Tibial artery (tissue), 4 donors: ENCODE measurements at regions not wholly inside any gene's neighbourhood (a gene's known extent, or its start where the extent isn't known, plus 50 kb on each side); places are given as distances from the start of the nearest gene placed in this dataset.

Source experiments
- DNase-seq, 2 donors: peaks; one replicate each; pipeline ENCODE4 v3.0.0-alpha.2; 2019
- H3K27ac ChIP-seq, 2 donors: fragments of 200-600 bp; sonication (generic) in 1 of 2; 1 replicate in 1 of 2; 2 replicates in 1 of 2; pipeline ENCODE4 v1.5.1; 2018 to 2019; ENCODE audit warnings: mild to moderate bottlenecking in 1 of 2
- H3K27me3 ChIP-seq, 2 donors: fragments of 200-600 bp; sonication (generic) in 1 of 2; one replicate each; pipeline versions ENCODE4 v1.5.1 to v1.6.0; 2016 to 2019
- H3K36me3 ChIP-seq, 3 donors: fragments of 200-600 bp; sonication (generic) in 2 of 3; one replicate each; pipeline ENCODE4 v1.5.1; 2016 to 2019; ENCODE audit warnings: mild to moderate bottlenecking in 2 of 3
- H3K4me1 ChIP-seq, 4 donors: fragments of 200-600 bp; sonication (generic) in 2 of 4; 1 replicate in 3 of 4; 2 replicates in 1 of 4; pipeline ENCODE4 v1.5.1; 2016 to 2019
- H3K4me3 ChIP-seq, 2 donors: fragments of 200-600 bp; sonication (generic) in 1 of 2; 1 replicate in 1 of 2; 2 replicates in 1 of 2; pipeline ENCODE4 v1.5.1; 2018 to 2019; ENCODE audit warnings: mild to moderate bottlenecking in 2 of 2
- H3K9me3 ChIP-seq, 3 donors: fragments of 200-600 bp; sonication (generic) in 1 of 3; one replicate each; pipeline ENCODE4 v1.5.1; 2016 to 2019
- intact Hi-C: fragments of 100-400 bp; cut with DNase I; formaldehyde crosslinking; loops from one replicate; pipeline ENCODE4 v1.15.0; 2023; ENCODE audit warnings: low total_unique reads
- TF ChIP-seq, protein P1 (sequence below), 2 experiments: fragments of 200-600 bp in 1 of 2; fragments of 450-650 bp in 1 of 2; IDR thresholded peaks; one replicate each; pipeline ENCODE4 v1.5.1; 2017 to 2019; ENCODE audit warnings: antibody characterized with exemption in 2 of 2, mild to moderate bottlenecking in 1 of 2, moderate library complexity in 1 of 2

GRCh38 chr4:116027311-116027710, 913.9 kb upstream of the NDST4 start:
- DNase-seq, result no peak
- no peaks in the 10 kb centered on the region for H3K9me3 ChIP-seq
- no peaks in the 10 kb centered on the region for H3K4me1 ChIP-seq
- TF ChIP-seq, protein P1, sequence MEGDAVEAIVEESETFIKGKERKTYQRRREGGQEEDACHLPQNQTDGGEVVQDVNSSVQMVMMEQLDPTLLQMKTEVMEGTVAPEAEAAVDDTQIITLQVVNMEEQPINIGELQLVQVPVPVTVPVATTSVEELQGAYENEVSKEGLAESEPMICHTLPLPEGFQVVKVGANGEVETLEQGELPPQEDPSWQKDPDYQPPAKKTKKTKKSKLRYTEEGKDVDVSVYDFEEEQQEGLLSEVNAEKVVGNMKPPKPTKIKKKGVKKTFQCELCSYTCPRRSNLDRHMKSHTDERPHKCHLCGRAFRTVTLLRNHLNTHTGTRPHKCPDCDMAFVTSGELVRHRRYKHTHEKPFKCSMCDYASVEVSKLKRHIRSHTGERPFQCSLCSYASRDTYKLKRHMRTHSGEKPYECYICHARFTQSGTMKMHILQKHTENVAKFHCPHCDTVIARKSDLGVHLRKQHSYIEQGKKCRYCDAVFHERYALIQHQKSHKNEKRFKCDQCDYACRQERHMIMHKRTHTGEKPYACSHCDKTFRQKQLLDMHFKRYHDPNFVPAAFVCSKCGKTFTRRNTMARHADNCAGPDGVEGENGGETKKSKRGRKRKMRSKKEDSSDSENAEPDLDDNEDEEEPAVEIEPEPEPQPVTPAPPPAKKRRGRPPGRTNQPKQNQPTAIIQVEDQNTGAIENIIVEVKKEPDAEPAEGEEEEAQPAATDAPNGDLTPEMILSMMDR (IDR thresholded peaks at IDR 0.05), result no peak
- no peaks in the 10 kb centered on the region for H3K36me3 ChIP-seq
- no peaks in the 10 kb centered on the region for H3K27me3 ChIP-seq
- intact Hi-C loops, result no loop called here
- no peak overlapping the region for H3K27ac ChIP-seq
- H3K4me3 ChIP-seq, result no peak overlapping the region

GRCh38 chr4:116024954-116025708, 911.7 kb upstream of the NDST4 start:
- no peak overlapping the region for H3K27ac ChIP-seq
- H3K36me3 ChIP-seq, result no peaks in the 10 kb centered on the region
- H3K4me1 ChIP-seq, result no peaks in the 10 kb centered on the region
- DNase-seq, result no peak
- H3K4me3 ChIP-seq, result no peak overlapping the region
- peaks cover 0 to 7% (median 3%) of the 10 kb centered on the region in 3 donors for H3K9me3 ChIP-seq
- no peaks in the 10 kb centered on the region for H3K27me3 ChIP-seq
- TF ChIP-seq, protein P1 (IDR thresholded peaks at IDR 0.05), result no peak
- intact Hi-C loops, result no loop called here

DNA sequence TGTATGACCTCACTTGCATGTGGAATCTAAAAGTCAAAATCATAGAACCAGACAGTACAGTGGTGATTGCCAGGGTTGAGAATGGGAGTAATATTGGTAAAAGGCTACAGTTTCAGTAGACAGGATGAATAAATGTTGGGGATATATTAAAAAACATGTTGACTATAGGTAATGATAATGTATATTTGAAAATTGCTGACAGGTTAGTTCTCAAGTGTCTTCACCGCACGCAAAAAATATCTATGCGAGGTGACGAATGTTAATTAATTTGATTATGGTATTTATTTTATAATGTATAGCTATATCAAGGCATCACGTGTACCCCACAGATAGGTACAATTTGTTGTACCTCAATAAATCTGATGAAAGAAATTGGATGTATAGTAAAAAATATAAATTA, 909.6 kb upstream of the NDST4 start:
- intact Hi-C loops, result no loop called here
- H3K27me3 ChIP-seq, result no peaks in the 10 kb centered on the region
- DNase-seq, result no peak
- H3K36me3 ChIP-seq, result no peaks in the 10 kb centered on the region
- no peak overlapping the region for H3K27ac ChIP-seq
- peaks cover 0 to 9% (median 8%) of the 10 kb centered on the region in 3 donors for H3K9me3 ChIP-seq
- TF ChIP-seq, protein P1 (IDR thresholded peaks at IDR 0.05), result no peak
- H3K4me1 ChIP-seq, result no peaks in the 10 kb centered on the region
- H3K4me3 ChIP-seq, result no peak overlapping the region

DNA sequence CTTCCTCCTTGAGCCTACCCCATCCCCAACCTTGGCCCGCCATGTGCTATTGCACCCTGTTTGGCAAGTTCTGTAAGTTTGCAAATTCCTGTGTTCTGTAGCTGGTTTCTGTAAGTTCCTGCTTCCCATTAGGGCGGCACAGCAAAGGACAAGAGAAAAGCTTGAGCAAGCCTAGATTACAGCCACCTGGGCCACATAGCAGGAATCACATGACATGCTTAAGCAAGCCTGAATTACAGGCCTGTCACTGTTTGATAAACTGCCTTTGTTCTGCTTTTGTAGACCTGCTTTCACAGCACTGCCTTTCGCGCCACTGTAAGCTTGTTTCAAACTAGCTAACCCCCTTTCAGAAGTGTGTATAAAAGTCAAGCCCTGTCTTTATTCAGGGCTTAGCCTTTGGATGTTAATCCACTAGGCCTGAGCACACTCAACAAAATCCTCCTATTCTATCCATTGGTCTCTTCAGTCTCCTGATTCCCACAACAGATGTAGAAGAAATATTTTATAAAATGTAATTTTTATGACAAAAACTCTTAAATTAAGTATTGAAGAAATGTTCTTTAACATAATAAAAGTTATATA, 906.8 kb upstream of the NDST4 start:
- Histone ChIP-seq H3K4me1 (no peaks in the 10 kb centered on the region), H3K9me3 (peaks cover 0 to 22% (median 21%) of the 10 kb centered on the region in 3 donors), H3K27me3 (no peaks in the 10 kb centered on the region), H3K4me3 (no peak overlapping the region), H3K36me3 (no peaks in the 10 kb centered on the region), H3K27ac (no peak overlapping the region)
- intact Hi-C loops, result no loop called here
- no peak for DNase-seq
- TF ChIP-seq, protein P1 (IDR thresholded peaks at IDR 0.05), result no peak

GRCh38 chr4:116018831-116019230, 905.4 kb upstream of the NDST4 start:
- Histone ChIP-seq H3K4me1 (no peaks in the 10 kb centered on the region), H3K9me3 (peaks cover 0 to 34% (median 29%) of the 10 kb centered on the region in 3 donors), H3K36me3 (no peaks in the 10 kb centered on the region), H3K27me3 (no peaks in the 10 kb centered on the region), H3K4me3 (no peak overlapping the region), H3K27ac (no peak overlapping the region)
- intact Hi-C loops, result no loop called here
- TF ChIP-seq, protein P1 (IDR thresholded peaks at IDR 0.05), result no peak
- DNase-seq, result no peak
